Endothelial cell of umbilical vein (primary cell): ENCODE measurements at regions not wholly inside any gene's neighbourhood (a gene's known extent, or its start where the extent isn't known, plus 50 kb on each side); places are given as distances from the start of the nearest gene placed in this dataset.

Source experiments
- BruUV-seq: library from RNA; stranded (reverse); fragments of 400-500 nt; replicated peaks from 2 replicates; lab custom pipeline; 2021; lab: Mats Ljungman, UMichigan
- CTCF ChIA-PET: fragments of 300-600, 350-600 bp; sonication (Branson Sonifier 250); formaldehyde crosslinking; loops from one replicate; lab custom pipeline; 2021; ENCODE audit warnings: antibody characterized with exemption, inconsistent platforms; lab: Charles Lee
- POLR2A ChIA-PET: fragments of 300-600, 350-600 bp; sonication (Branson Sonifier 250); formaldehyde crosslinking; loops from one replicate; lab custom pipeline; 2021; ENCODE audit warnings: antibody characterized with exemption, inconsistent platforms; lab: Charles Lee
- DNase-seq: peaks from one replicate; pipeline ENCODE4 v3.0.0-alpha.2; 2011; ENCODE audit warnings: low read depth, low spot score
- FAIRE-seq: peaks from 2 replicates; lab custom pipeline; 2011; peaks lifted over from hg19 to GRCh38; lab: Jason Lieb, UNC
- H2AFZ ChIP-seq: 2 replicates; pipeline ENCODE4 v1.6.0; 2012; ENCODE audit warnings: low read depth, low read length, control low read depth, inconsistent platforms
- H3K27ac ChIP-seq: 2 replicates; pipeline ENCODE4 v1.5.1; 2011; ENCODE audit warnings: low read depth, mild to moderate bottlenecking, control low read depth, low read length, moderate library complexity; ENCODE audit not compliant: insufficient read depth
- H3K27me3 ChIP-seq, 2 experiments: 2 replicates each; pipeline versions ENCODE4 v1.6.0 to v1.6.1; 2011; ENCODE audit warnings: low read length in 2 of 2, mixed read lengths in 1 of 2; ENCODE audit not compliant: control insufficient read depth in 2 of 2, insufficient read depth in 2 of 2
- H3K36me3 ChIP-seq, 2 experiments: 2 replicates in 1 of 2; 3 replicates in 1 of 2; pipeline ENCODE4 v1.5.1; 2011; ENCODE audit warnings: low read length in 2 of 2, mild to moderate bottlenecking in 1 of 2, moderate library complexity in 1 of 2; ENCODE audit not compliant: control insufficient read depth in 2 of 2, insufficient read depth in 2 of 2; ENCODE audit errors: extremely low read depth in 1 of 2
- H3K4me1 ChIP-seq: 3 replicates; pipeline ENCODE4 v1.5.1; 2011; ENCODE audit warnings: mild to moderate bottlenecking, low read length; ENCODE audit not compliant: control insufficient read depth, insufficient read depth; ENCODE audit errors: extremely low read depth
- H3K4me2 ChIP-seq: 2 replicates; pipeline ENCODE4 v1.6.1; 2011; ENCODE audit warnings: low read length, control low read depth, mixed read lengths; ENCODE audit not compliant: insufficient read depth
- H3K4me3 ChIP-seq, 3 experiments: fragments of 200-600 bp in 1 of 3; sonication (generic), shearing (Covaris generic) in 1 of 3; replicated peaks in 1 of 3; 2 replicates each; pipeline ENCODE4 v1.5.1; 2011 to 2016; ENCODE audit warnings: control low read depth in 3 of 3, low read length in 3 of 3, mild to moderate bottlenecking in 2 of 3, inconsistent platforms in 1 of 3, low read depth in 1 of 3, moderate library complexity in 1 of 3; ENCODE audit not compliant: insufficient read depth in 1 of 3
- H3K79me2 ChIP-seq: 2 replicates; pipeline ENCODE4 v1.6.0; 2012; ENCODE audit warnings: low read length, inconsistent platforms; ENCODE audit not compliant: control insufficient read depth, insufficient read depth
- H3K9ac ChIP-seq: replicated peaks from 2 replicates; pipeline ENCODE3; 2011; ENCODE audit warnings: low read length, control low read depth; ENCODE audit not compliant: insufficient read depth; ENCODE audit errors: extremely low read depth
- H3K9me1 ChIP-seq: replicated peaks from 3 replicates; pipeline ENCODE4 v1.6.0; 2011; ENCODE audit warnings: mild to moderate bottlenecking, low read length; ENCODE audit not compliant: control insufficient read depth, insufficient read depth; ENCODE audit errors: extremely low read depth
- H3K9me3 ChIP-seq: replicated peaks from 2 replicates; pipeline ENCODE4 v1.5.1; 2012; ENCODE audit warnings: low read length, inconsistent platforms; ENCODE audit not compliant: control insufficient read depth, insufficient read depth
- H4K20me1 ChIP-seq: replicated peaks from 2 replicates; pipeline ENCODE3; 2011; ENCODE audit warnings: mild to moderate bottlenecking, low read length; ENCODE audit not compliant: control insufficient read depth, insufficient read depth; ENCODE audit errors: extremely low read depth
- CTCF ChIP-seq, 2 donors: IDR thresholded peaks; 1 replicate in 1 of 2; 2 replicates in 1 of 2; pipeline ENCODE4 v1.5.1; 2011; ENCODE audit warnings: low read length in 2 of 2, mild to moderate bottlenecking in 2 of 2, moderate library complexity in 2 of 2, control low read depth in 1 of 2, inconsistent platforms in 1 of 2, low read depth in 1 of 2; ENCODE audit not compliant: insufficient read depth in 1 of 2; ENCODE audit errors: extremely low read depth in 1 of 2
- EZH2 ChIP-seq: IDR thresholded peaks from 2 replicates; pipeline ENCODE4 v1.6.1; 2012; ENCODE audit warnings: borderline replicate concordance, low read depth, mild to moderate bottlenecking, moderate library complexity, low read length, inconsistent platforms; ENCODE audit not compliant: severe bottlenecking
- FOS ChIP-seq: IDR thresholded peaks from 2 replicates; pipeline ENCODE4 v1.6.1; 2011; ENCODE audit warnings: mild to moderate bottlenecking, low read length, moderate library complexity, borderline replicate concordance; ENCODE audit not compliant: insufficient read depth
- GATA2 ChIP-seq: IDR thresholded peaks from 2 replicates; pipeline ENCODE4 v1.7.0; 2011; ENCODE audit warnings: low read depth, mild to moderate bottlenecking, moderate library complexity, mixed read lengths, low read length; ENCODE audit not compliant: insufficient read length, insufficient read depth
- JUN ChIP-seq: IDR thresholded peaks from 2 replicates; pipeline ENCODE4 v1.6.1; 2011; ENCODE audit warnings: borderline replicate concordance, low read depth; ENCODE audit not compliant: insufficient read length, insufficient read depth
- MYC ChIP-seq: IDR thresholded peaks from one replicate; pipeline ENCODE4 v1.6.1; 2011; ENCODE audit warnings: mild to moderate bottlenecking, low read depth, low read length
- POLR2A ChIP-seq: IDR thresholded peaks from 2 replicates; pipeline ENCODE4 v1.6.1; 2012; ENCODE audit warnings: low read depth, mild to moderate bottlenecking, control low read depth, low read length
- POLR2AphosphoS5 ChIP-seq: IDR thresholded peaks from 2 replicates; pipeline ENCODE4 v1.6.1; 2012; ENCODE audit warnings: low read depth, mild to moderate bottlenecking, control low read depth, low read length, moderate library complexity; ENCODE audit not compliant: insufficient read depth
- dilution Hi-C: fragments of 300-500 bp; cut with MboI; formaldehyde crosslinking; loops from one replicate; pipeline ENCODE4 v1.15.0; 2019; ENCODE audit warnings: low sequenced_read_pairs; ENCODE audit not compliant: extremely low pct_ligation_motif_present
- intact Hi-C: fragments of 100-400 bp; cut with micrococcal nuclease; formaldehyde crosslinking; loops from one replicate; pipeline ENCODE4 v1.10.0; 2022
- TF ChIP-seq, protein P1 (sequence below): IDR thresholded peaks from 2 replicates; pipeline ENCODE4 v1.6.1; 2011; ENCODE audit not compliant: insufficient read depth, insufficient read length

GRCh38 chr19:30888937-30889336 is 460.3 kb downstream of the TSHZ3 start:
- H4K20me1 ChIP-seq = no peaks in the 10 kb centered on the region
- no peaks in the 10 kb centered on the region for H3K79me2 ChIP-seq
- H3K4me1 ChIP-seq = no peaks in the 10 kb centered on the region
- CTCF ChIA-PET = no interaction called here
- no peak overlapping the region for H3K27ac ChIP-seq
- no peaks in the 10 kb centered on the region for H3K36me3 ChIP-seq
- no peak overlapping the region for H2AFZ ChIP-seq
- H3K9ac ChIP-seq = no peak overlapping the region
- no peaks in the 10 kb centered on the region for H3K9me1 ChIP-seq
- dilution Hi-C loops (no loop called here), intact Hi-C loops (no loop called here)
- no TSS peak for BruUV-seq
- no peak for DNase-seq
- peaks cover 5% of the 10 kb centered on the region for H3K9me3 ChIP-seq
- H3K4me3 ChIP-seq = no peak overlapping the region
- H3K27me3 ChIP-seq = no peaks in the 10 kb centered on the region
- no peak for FAIRE-seq
- POLR2A ChIA-PET = no interaction called here
- H3K4me2 ChIP-seq = no peak overlapping the region
- no peak for TF ChIP-seq EZH2
- TF ChIP-seq, protein P1, sequence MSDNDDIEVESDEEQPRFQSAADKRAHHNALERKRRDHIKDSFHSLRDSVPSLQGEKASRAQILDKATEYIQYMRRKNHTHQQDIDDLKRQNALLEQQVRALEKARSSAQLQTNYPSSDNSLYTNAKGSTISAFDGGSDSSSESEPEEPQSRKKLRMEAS = no peak
- no peak for TF ChIP-seq POLR2A

DNA sequence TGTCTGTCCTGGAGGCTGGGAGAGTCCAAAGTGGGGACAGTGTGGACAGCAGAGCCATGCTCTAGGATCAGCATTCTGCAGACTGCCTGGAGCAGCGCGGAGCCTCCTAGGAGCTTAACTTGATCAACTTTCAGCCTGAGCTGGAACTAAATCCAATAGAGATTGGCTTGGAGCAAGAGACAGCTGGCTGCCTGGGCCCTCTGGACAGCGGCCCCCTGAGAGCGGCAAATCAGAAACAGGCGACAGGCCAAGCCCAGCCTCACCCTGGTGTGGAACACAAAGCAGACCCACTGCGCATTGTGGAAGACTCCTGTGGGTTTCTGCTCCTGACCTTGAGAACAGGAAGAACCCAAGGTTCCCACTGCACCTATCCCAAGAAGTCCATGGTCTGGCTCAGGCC is 462.2 kb downstream of the TSHZ3 start:
- no peak overlapping the region for H3K4me3 ChIP-seq
- no peaks in the 10 kb centered on the region for H3K27me3 ChIP-seq
- no peak overlapping the region for H3K4me2 ChIP-seq
- CTCF ChIA-PET = no interaction called here
- H3K9me1 ChIP-seq = no peaks in the 10 kb centered on the region
- peaks cover 5% of the 10 kb centered on the region for H3K9me3 ChIP-seq
- H3K4me1 ChIP-seq = no peaks in the 10 kb centered on the region
- no peak overlapping the region for H3K9ac ChIP-seq
- TF ChIP-seq EZH2 = no peak
- TF ChIP-seq MYC = no peak
- no peak for TF ChIP-seq CTCF (IDR thresholded peaks at IDR 0.05; ENCODE audit: extremely low read depth in 1 of 2, insufficient read depth in 1 of 2, low read depth in 1 of 2, low read length in 2 of 2)
- TF ChIP-seq JUN = no peak
- no peak for TF ChIP-seq GATA2
- no peak for TF ChIP-seq POLR2A
- no peak for TF ChIP-seq POLR2AphosphoS5
- TF ChIP-seq, protein P1 = no peak
- TF ChIP-seq FOS = no peak
- H4K20me1 ChIP-seq = no peaks in the 10 kb centered on the region
- no peak for DNase-seq
- BruUV-seq = no TSS peak
- POLR2A ChIA-PET = no interaction called here
- H3K27ac ChIP-seq = no peak overlapping the region
- intact Hi-C loops = no loop called here
- dilution Hi-C loops = no loop called here
- H2AFZ ChIP-seq = no peak overlapping the region
- no peaks in the 10 kb centered on the region for H3K36me3 ChIP-seq
- H3K79me2 ChIP-seq = no peaks in the 10 kb centered on the region
- FAIRE-seq = no peak
